Lower leg skin (tissue), 4 donors: ENCODE measurements at regions not wholly inside any gene's neighbourhood (a gene's known extent, or its start where the extent isn't known, plus 50 kb on each side); places are given as distances from the start of the nearest gene placed in this dataset.

ENCODE experiments used
- DNase-seq, 2 donors: peaks; one replicate each; pipeline ENCODE4 v3.0.0-alpha.2; 2019; ENCODE audit warnings: low spot score in 2 of 2
- H3K4me3 ChIP-seq: fragments of 200-600 bp; sonication (generic); 2 replicates; pipeline ENCODE4 v1.5.1; 2017; ENCODE audit warnings: mild to moderate bottlenecking, low read depth; ENCODE audit not compliant: poor library complexity, severe bottlenecking
- POLR2A ChIP-seq, 2 donors: fragments of 450-650 bp; IDR thresholded peaks; one replicate each; pipeline ENCODE4 v1.6.1; 2016 to 2017; ENCODE audit warnings: antibody characterized with exemption in 2 of 2, mild to moderate bottlenecking in 1 of 2, moderate library complexity in 1 of 2
- WGBS, 2 donors: methylation state at CpG; one replicate each; pipeline ENCODE4 v1.1.5; 2018; 5-methylcytosine and 5-hydroxymethylcytosine counted together
- intact Hi-C: fragments of 100-400 bp; cut with DNase I; formaldehyde crosslinking; loops from one replicate; pipeline ENCODE4 v1.15.0; 2023; ENCODE audit warnings: low total_unique reads
- TF ChIP-seq, protein P1 (sequence below), 3 donors: fragments of 450-650 bp; IDR thresholded peaks; one replicate each; pipeline ENCODE4 v1.5.1; 2016; ENCODE audit warnings: antibody characterized with exemption in 3 of 3, mild to moderate bottlenecking in 3 of 3, moderate library complexity in 2 of 3

GRCh38 chrX:81489987-81490386 lies 288.1 kb downstream of the SH3BGRL start:
- DNase-seq: no peak
- intact Hi-C loops: no loop called here
- TF ChIP-seq, protein P1, sequence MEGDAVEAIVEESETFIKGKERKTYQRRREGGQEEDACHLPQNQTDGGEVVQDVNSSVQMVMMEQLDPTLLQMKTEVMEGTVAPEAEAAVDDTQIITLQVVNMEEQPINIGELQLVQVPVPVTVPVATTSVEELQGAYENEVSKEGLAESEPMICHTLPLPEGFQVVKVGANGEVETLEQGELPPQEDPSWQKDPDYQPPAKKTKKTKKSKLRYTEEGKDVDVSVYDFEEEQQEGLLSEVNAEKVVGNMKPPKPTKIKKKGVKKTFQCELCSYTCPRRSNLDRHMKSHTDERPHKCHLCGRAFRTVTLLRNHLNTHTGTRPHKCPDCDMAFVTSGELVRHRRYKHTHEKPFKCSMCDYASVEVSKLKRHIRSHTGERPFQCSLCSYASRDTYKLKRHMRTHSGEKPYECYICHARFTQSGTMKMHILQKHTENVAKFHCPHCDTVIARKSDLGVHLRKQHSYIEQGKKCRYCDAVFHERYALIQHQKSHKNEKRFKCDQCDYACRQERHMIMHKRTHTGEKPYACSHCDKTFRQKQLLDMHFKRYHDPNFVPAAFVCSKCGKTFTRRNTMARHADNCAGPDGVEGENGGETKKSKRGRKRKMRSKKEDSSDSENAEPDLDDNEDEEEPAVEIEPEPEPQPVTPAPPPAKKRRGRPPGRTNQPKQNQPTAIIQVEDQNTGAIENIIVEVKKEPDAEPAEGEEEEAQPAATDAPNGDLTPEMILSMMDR (IDR thresholded peaks at IDR 0.05): no peak
- TF ChIP-seq POLR2A (IDR thresholded peaks at IDR 0.05): no peak
- WGBS, 2 donors: 24 to 50% methylated on average over 1 of the region's 1 CpG
- no peak overlapping the region for H3K4me3 ChIP-seq

DNA sequence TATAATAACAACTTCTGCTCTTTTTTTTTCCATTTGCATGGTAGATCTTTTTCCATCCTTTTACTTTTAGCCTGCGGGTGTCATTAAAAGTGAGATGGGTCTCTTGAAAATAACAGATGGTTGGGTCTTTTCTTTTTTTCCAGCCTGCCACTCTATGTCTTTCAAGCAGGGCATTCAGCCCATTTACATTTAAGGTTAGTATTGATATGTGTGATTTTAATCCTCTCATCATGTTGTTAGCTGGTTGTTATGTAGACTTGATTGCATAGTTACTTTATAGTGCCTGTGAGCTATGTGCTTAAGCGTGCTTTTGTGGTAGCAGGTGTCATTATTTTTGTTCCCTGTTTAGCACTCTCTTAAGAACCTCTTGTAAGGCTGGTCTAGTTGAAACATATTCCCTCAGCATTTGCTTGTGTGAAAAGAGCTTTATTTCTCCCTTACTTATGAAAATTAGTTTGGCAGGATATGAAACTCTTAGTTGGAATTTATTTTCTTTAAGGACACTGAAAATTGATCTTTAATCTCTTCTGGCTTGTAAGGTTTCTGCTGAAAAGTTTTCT lies 326.1 kb downstream of the SH3BGRL start:
- TF ChIP-seq, protein P1 (IDR thresholded peaks at IDR 0.05): no peak
- no peak for TF ChIP-seq POLR2A (IDR thresholded peaks at IDR 0.05)
- intact Hi-C loops: no loop called here
- WGBS, 2 donors: 64 to 85% methylated on average over 2 of the region's 2 CpGs
- H3K4me3 ChIP-seq: no peak overlapping the region
- DNase-seq: no peak

DNA sequence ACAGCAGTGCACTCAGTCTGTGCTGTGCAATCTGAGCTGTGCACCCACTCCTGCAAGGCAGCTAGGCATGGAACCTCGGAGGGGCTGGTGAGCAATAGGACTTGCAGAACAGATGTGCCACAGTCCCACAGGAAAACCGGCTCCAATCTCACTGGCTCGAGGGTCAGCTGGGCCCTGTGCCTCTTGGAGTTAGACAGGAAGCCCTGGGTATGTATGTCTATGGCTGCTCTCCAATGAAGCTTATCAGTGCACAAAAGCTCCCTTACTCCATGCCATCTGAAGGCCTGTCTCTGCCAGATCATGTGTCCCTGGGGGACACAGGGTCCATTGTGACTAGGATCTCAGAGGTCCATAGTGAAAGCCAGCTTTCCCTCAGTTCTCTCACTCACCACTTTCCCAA lies 335.8 kb downstream of the SH3BGRL start:
- TF ChIP-seq, protein P1 (IDR thresholded peaks at IDR 0.05): no peak
- TF ChIP-seq POLR2A (IDR thresholded peaks at IDR 0.05): no peak
- WGBS, 2 donors: 61% methylated on average over 3 of the region's 3 CpGs; no CpG with 5 or more reads in 1 of the 2 donors
- H3K4me3 ChIP-seq: no peak overlapping the region
- intact Hi-C loops: no loop called here
- no peak for DNase-seq

DNA sequence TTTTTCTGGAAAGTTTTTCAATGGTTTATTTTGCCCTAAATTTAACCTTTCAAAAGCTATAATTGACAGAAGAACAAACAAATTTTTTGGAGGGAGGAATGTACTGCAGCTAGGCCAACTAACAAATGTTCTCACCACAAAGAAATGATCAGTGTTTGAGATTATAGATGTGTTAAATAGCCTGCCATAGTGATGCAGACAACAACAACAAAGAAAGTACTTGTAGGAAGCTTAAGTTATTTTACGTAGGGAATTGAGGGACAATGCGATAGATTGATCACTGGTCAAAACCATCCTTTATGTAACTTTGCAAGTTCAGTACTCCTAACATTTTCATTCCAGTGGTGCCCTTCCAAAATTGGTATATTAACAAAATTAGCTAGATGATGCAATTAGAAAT lies 340.4 kb downstream of the SH3BGRL start:
- no peak for TF ChIP-seq POLR2A (IDR thresholded peaks at IDR 0.05)
- TF ChIP-seq, protein P1 (IDR thresholded peaks at IDR 0.05): no peak
- WGBS, 2 donors: 92 to 97% methylated on average over 2 of the region's 2 CpGs
- DNase-seq: no peak
- no peak overlapping the region for H3K4me3 ChIP-seq
- intact Hi-C loops: loop anchor here (5.0 kb wide), 1 partner anchor 605 kb away; no protein-coding TSS in a partner anchor

DNA sequence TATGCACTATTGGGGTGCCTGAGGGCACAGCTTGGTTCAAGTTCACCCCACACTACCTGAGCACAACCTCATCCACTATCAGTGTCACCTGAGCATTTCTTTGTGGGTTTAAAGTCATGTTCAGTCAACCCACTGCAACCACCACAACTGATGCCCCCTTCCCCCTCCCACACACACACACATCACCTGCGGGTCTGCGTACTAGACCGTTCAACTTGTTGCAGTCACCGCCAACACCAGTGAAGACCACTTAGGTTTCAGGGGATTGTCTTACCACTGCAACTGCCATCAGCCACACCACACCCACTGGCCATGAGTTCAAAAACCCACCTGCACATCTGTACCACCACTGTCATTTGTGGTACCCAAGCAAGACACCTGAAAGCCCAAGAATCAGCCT lies 355.0 kb downstream of the SH3BGRL start:
- TF ChIP-seq POLR2A (IDR thresholded peaks at IDR 0.05): no peak
- TF ChIP-seq, protein P1 (IDR thresholded peaks at IDR 0.05): no peak
- WGBS, 2 donors: 93 to 100% methylated on average over 4 of the region's 4 CpGs
- no peak overlapping the region for H3K4me3 ChIP-seq
- intact Hi-C loops: no loop called here
- DNase-seq: peak in 1 of 2 donors; percentile 23

- H3K4me3 ChIP-seq: no peak overlapping the region
- WGBS, 2 donors: 34 to 77% methylated on average over 2 of the region's 2 CpGs
- intact Hi-C loops: no loop called here
- no peak for DNase-seq
- TF ChIP-seq POLR2A (IDR thresholded peaks at IDR 0.05): no peak
- TF ChIP-seq, protein P1 (IDR thresholded peaks at IDR 0.05): no peak
These were observed 362.9 kb downstream of the SH3BGRL start for GRCh38 chrX:81564851-81565250.
